ENCODE measurements at regions not wholly inside any gene's neighbourhood (a gene's known extent, or its start where the extent isn't known, plus 50 kb on each side); places are given as distances from the start of the nearest gene placed in this dataset.

DNA sequence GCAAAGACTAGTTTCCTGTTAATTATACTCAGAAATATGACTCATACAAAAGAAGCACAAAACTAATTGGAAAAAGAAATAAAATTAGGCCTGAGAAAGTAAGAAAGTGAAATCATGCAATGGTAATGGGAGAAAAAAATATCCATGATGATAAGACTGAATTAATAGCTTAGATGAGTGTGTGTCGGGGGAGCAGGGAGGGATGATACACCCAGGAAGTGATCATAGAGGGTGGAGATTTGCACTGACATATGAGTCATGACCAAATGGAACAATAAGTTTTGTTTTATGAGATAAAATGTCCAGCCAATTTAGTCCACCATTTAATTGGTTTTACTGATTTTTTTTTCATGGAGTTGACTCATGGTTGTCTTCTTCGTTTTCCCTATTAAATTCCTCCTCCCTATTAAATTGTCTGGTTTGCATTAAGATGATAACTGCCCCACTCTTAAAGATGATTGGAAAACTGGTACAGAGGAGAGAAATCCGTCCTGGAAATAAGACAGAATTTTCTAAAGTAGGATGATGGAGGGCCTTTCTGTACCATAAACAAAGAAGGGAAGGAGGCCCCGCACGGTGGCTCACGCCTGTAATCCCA lies 111.7 kb upstream of the KCNJ6 start:
- H3K27ac ChIP-seq = no peak overlapping the region
- in situ Hi-C loops (cut with HindIII; ENCODE audit: low pct_ligation_motif_present, low sequenced_read_pairs) = no loop called here
- TF ChIP-seq CTCF (IDR thresholded peaks at IDR 0.05; ENCODE audit: low read depth, low read length, missing control alignments) = no peak
- no peaks in the 10 kb centered on the region for H3K36me3 ChIP-seq (replicated peaks)
- H3K27me3 ChIP-seq (replicated peaks) = no peaks in the 10 kb centered on the region
- H3K4me3 ChIP-seq (ENCODE audit: low read depth, low read length) = no peak overlapping the region
- DNase-seq = peak; percentile 5

- DNase-seq = no peak
- in situ Hi-C loops (cut with HindIII; ENCODE audit: low pct_ligation_motif_present, low sequenced_read_pairs) = no loop called here
- Histone ChIP-seq H3K27me3 (replicated peaks) (no peaks in the 10 kb centered on the region), H3K36me3 (replicated peaks) (no peaks in the 10 kb centered on the region), H3K4me3 (ENCODE audit: low read depth, low read length) (no peak overlapping the region), H3K27ac (no peak overlapping the region)
- TF ChIP-seq CTCF (IDR thresholded peaks at IDR 0.05; ENCODE audit: low read depth, low read length, missing control alignments) = no peak
These were observed 116.0 kb upstream of the KCNJ6 start for GRCh38 chr21:38032082-38032801.

GRCh38 chr21:38036016-38036415 lies 119.8 kb upstream of the KCNJ6 start:
- Histone ChIP-seq H3K4me3 (ENCODE audit: low read depth, low read length) (no peak overlapping the region), H3K36me3 (replicated peaks) (no peaks in the 10 kb centered on the region), H3K27ac (no peak overlapping the region), H3K27me3 (replicated peaks) (no peaks in the 10 kb centered on the region)
- no peak for DNase-seq
- in situ Hi-C loops (cut with HindIII; ENCODE audit: low pct_ligation_motif_present, low sequenced_read_pairs) = no loop called here
- TF ChIP-seq CTCF (IDR thresholded peaks at IDR 0.05; ENCODE audit: low read depth, low read length, missing control alignments) = no peak

- Histone ChIP-seq H3K27me3 (replicated peaks) (no peaks in the 10 kb centered on the region), H3K4me3 (ENCODE audit: low read depth, low read length) (no peak overlapping the region), H3K27ac (no peak overlapping the region), H3K36me3 (replicated peaks) (no peaks in the 10 kb centered on the region)
- TF ChIP-seq CTCF (IDR thresholded peaks at IDR 0.05; ENCODE audit: low read depth, low read length, missing control alignments) = no peak
- DNase-seq = no peak
- in situ Hi-C loops (cut with HindIII; ENCODE audit: low pct_ligation_motif_present, low sequenced_read_pairs) = no loop called here
These were observed 121.2 kb upstream of the KCNJ6 start for GRCh38 chr21:38037416-38037815.

- H3K27ac ChIP-seq = no peak overlapping the region
- in situ Hi-C loops (cut with HindIII; ENCODE audit: low pct_ligation_motif_present, low sequenced_read_pairs) = no loop called here
These were observed 123.1 kb upstream of the KCNJ6 start for GRCh38 chr21:38039369-38039768.

More at GRCh38 chr21:38039369-38039768, 123.1 kb upstream of the KCNJ6 start:
- no peak overlapping the region for H3K4me3 ChIP-seq (ENCODE audit: low read depth, low read length)
- TF ChIP-seq CTCF (IDR thresholded peaks at IDR 0.05; ENCODE audit: low read depth, low read length, missing control alignments) = no peak
- no peak for DNase-seq
- no peaks in the 10 kb centered on the region for H3K27me3 ChIP-seq (replicated peaks)
- no peaks in the 10 kb centered on the region for H3K36me3 ChIP-seq (replicated peaks)

Measured in brain microvascular endothelial cell (primary cell).